Activated CD4-positive, alpha-beta T cell treated with anti-CD3 and anti-CD28 coated beads, Interleukin-2, amount 10 ng/mL, durations not matched to agents 24 days and 14 days (primary cell): ENCODE measurements at regions not wholly inside any gene's neighbourhood (a gene's known extent, or its start where the extent isn't known, plus 50 kb on each side); places are given as distances from the start of the nearest gene placed in this dataset.

ENCODE experiments used
- DNase-seq: peaks from one replicate; pipeline ENCODE4 v3.0.0; 2022
- H3K27ac Mint-ChIP-seq: one replicate; pipeline ENCODE4 v1.8.0; 2022; ENCODE audit warnings: mild to moderate bottlenecking, mixed read lengths
- H3K27me3 Mint-ChIP-seq: one replicate; pipeline ENCODE4 v1.8.0; 2022; ENCODE audit warnings: mixed read lengths
- H3K36me3 Mint-ChIP-seq: one replicate; pipeline ENCODE4 v1.8.0; 2022; ENCODE audit warnings: low read depth, mild to moderate bottlenecking, mixed read lengths
- H3K4me1 Mint-ChIP-seq: one replicate; pipeline ENCODE4 v1.8.0; 2021; ENCODE audit warnings: mixed read lengths
- H3K4me3 Mint-ChIP-seq: one replicate; pipeline ENCODE4 v1.8.0; 2022; ENCODE audit warnings: mild to moderate bottlenecking, moderate library complexity, mixed read lengths
- H3K9me3 Mint-ChIP-seq: one replicate; pipeline ENCODE4 v1.8.0; 2021; ENCODE audit warnings: mixed read lengths
- intact Hi-C: fragments of 100-400 bp; cut with micrococcal nuclease; formaldehyde crosslinking; loops from one replicate; pipeline ENCODE4 v1.15.1; 2023

- Mint-ChIP-seq H3K4me1 (peaks cover 1% of the 10 kb centered on the region), H3K36me3 (no peaks in the 10 kb centered on the region), H3K9me3 (no peaks in the 10 kb centered on the region), H3K27me3 (no peaks in the 10 kb centered on the region), H3K27ac (no peak overlapping the region), H3K4me3 (no peak overlapping the region)
- no peak for DNase-seq
- intact Hi-C loops = no loop called here
Measured at GRCh38 chr7:41257660-41258059, 445.2 kb downstream of the INHBA start.

- H3K27ac Mint-ChIP-seq = no peak overlapping the region
- peaks cover 1% of the 10 kb centered on the region for H3K4me1 Mint-ChIP-seq
- H3K4me3 Mint-ChIP-seq = no peak overlapping the region
- H3K27me3 Mint-ChIP-seq = no peaks in the 10 kb centered on the region
- no peaks in the 10 kb centered on the region for H3K9me3 Mint-ChIP-seq
- no peaks in the 10 kb centered on the region for H3K36me3 Mint-ChIP-seq
- DNase-seq = no peak
- intact Hi-C loops = no loop called here
Measured at GRCh38 chr7:41256186-41256945, 446.5 kb downstream of the INHBA start.

GRCh38 chr7:41255716-41256115 lies 447.2 kb downstream of the INHBA start:
- intact Hi-C loops = no loop called here
- Mint-ChIP-seq H3K27me3 (no peaks in the 10 kb centered on the region), H3K36me3 (no peaks in the 10 kb centered on the region), H3K27ac (no peak overlapping the region), H3K9me3 (no peaks in the 10 kb centered on the region), H3K4me1 (peaks cover 1% of the 10 kb centered on the region), H3K4me3 (no peak overlapping the region)
- DNase-seq = no peak

- intact Hi-C loops = no loop called here
- Mint-ChIP-seq H3K36me3 (no peaks in the 10 kb centered on the region), H3K27me3 (no peaks in the 10 kb centered on the region), H3K27ac (no peak overlapping the region), H3K4me1 (peaks cover 1% of the 10 kb centered on the region), H3K9me3 (no peaks in the 10 kb centered on the region), H3K4me3 (no peak overlapping the region)
- no peak for DNase-seq
Measured at GRCh38 chr7:41255113-41255512, 447.8 kb downstream of the INHBA start.

- Mint-ChIP-seq H3K36me3 (no peaks in the 10 kb centered on the region), H3K27ac (no peak overlapping the region), H3K27me3 (no peaks in the 10 kb centered on the region), H3K9me3 (no peaks in the 10 kb centered on the region), H3K4me1 (peaks cover 1% of the 10 kb centered on the region), H3K4me3 (no peak overlapping the region)
- intact Hi-C loops = no loop called here
- no peak for DNase-seq
Measured at GRCh38 chr7:41252957-41253356, 449.9 kb downstream of the INHBA start.

- Mint-ChIP-seq H3K9me3 (no peaks in the 10 kb centered on the region), H3K36me3 (no peaks in the 10 kb centered on the region), H3K4me1 (no peaks in the 10 kb centered on the region), H3K27ac (no peak overlapping the region), H3K27me3 (no peaks in the 10 kb centered on the region), H3K4me3 (no peak overlapping the region)
- intact Hi-C loops = no loop called here
- no peak for DNase-seq
Measured at GRCh38 chr7:41252551-41252950, 450.3 kb downstream of the INHBA start.

- DNase-seq = no peak
- intact Hi-C loops = no loop called here
- Mint-ChIP-seq H3K4me1 (no peaks in the 10 kb centered on the region), H3K9me3 (no peaks in the 10 kb centered on the region), H3K27ac (no peak overlapping the region), H3K27me3 (no peaks in the 10 kb centered on the region), H3K36me3 (no peaks in the 10 kb centered on the region), H3K4me3 (no peak overlapping the region)
Measured at GRCh38 chr7:41247143-41247865, 455.6 kb downstream of the INHBA start.

GRCh38 chr7:41245916-41246315 lies 457.0 kb downstream of the INHBA start:
- peaks cover 4% of the 10 kb centered on the region for H3K9me3 Mint-ChIP-seq
- H3K27me3 Mint-ChIP-seq = no peaks in the 10 kb centered on the region
- H3K4me3 Mint-ChIP-seq = no peak overlapping the region
- no peak for DNase-seq
- H3K27ac Mint-ChIP-seq = no peak overlapping the region
- intact Hi-C loops = no loop called here
- H3K4me1 Mint-ChIP-seq = no peaks in the 10 kb centered on the region
- H3K36me3 Mint-ChIP-seq = no peaks in the 10 kb centered on the region

- no peaks in the 10 kb centered on the region for H3K27me3 Mint-ChIP-seq
- H3K36me3 Mint-ChIP-seq = no peaks in the 10 kb centered on the region
- H3K4me3 Mint-ChIP-seq = no peak overlapping the region
Measured at GRCh38 chr7:41244246-41244645, 458.6 kb downstream of the INHBA start.

GRCh38 chr7:41241641-41242040 lies 461.2 kb downstream of the INHBA start:
- Mint-ChIP-seq H3K4me1 (no peaks in the 10 kb centered on the region), H3K36me3 (no peaks in the 10 kb centered on the region), H3K9me3 (peaks cover 4% of the 10 kb centered on the region), H3K27me3 (no peaks in the 10 kb centered on the region), H3K27ac (no peak overlapping the region), H3K4me3 (no peak overlapping the region)
- no peak for DNase-seq
- intact Hi-C loops = no loop called here

More at GRCh38 chr7:41244246-41244645, 458.6 kb downstream of the INHBA start:
- intact Hi-C loops = no loop called here
- no peaks in the 10 kb centered on the region for H3K4me1 Mint-ChIP-seq
- no peak for DNase-seq
- H3K27ac Mint-ChIP-seq = no peak overlapping the region
- peaks cover 4% of the 10 kb centered on the region for H3K9me3 Mint-ChIP-seq

GRCh38 chr7:41239596-41239995 lies 463.3 kb downstream of the INHBA start:
- no peak overlapping the region for H3K4me3 Mint-ChIP-seq
- intact Hi-C loops = no loop called here
- no peaks in the 10 kb centered on the region for H3K27me3 Mint-ChIP-seq
- no peak overlapping the region for H3K27ac Mint-ChIP-seq
- no peaks in the 10 kb centered on the region for H3K36me3 Mint-ChIP-seq
- H3K4me1 Mint-ChIP-seq = no peaks in the 10 kb centered on the region
- DNase-seq = no peak
- peaks cover 4% of the 10 kb centered on the region for H3K9me3 Mint-ChIP-seq

GRCh38 chr7:41238851-41239331 lies 464.0 kb downstream of the INHBA start:
- Mint-ChIP-seq H3K4me3 (no peak overlapping the region), H3K36me3 (no peaks in the 10 kb centered on the region), H3K27ac (no peak overlapping the region), H3K27me3 (no peaks in the 10 kb centered on the region), H3K9me3 (peaks cover 4% of the 10 kb centered on the region), H3K4me1 (no peaks in the 10 kb centered on the region)
- intact Hi-C loops = no loop called here
- no peak for DNase-seq

GRCh38 chr7:41237956-41238355 lies 464.9 kb downstream of the INHBA start:
- Mint-ChIP-seq H3K4me1 (no peaks in the 10 kb centered on the region), H3K4me3 (no peak overlapping the region), H3K36me3 (no peaks in the 10 kb centered on the region), H3K27me3 (no peaks in the 10 kb centered on the region), H3K27ac (no peak overlapping the region), H3K9me3 (peaks cover 4% of the 10 kb centered on the region)
- intact Hi-C loops = no loop called here
- no peak for DNase-seq

- H3K4me3 Mint-ChIP-seq = no peak overlapping the region
- H3K9me3 Mint-ChIP-seq = peaks cover 8% of the 10 kb centered on the region
- DNase-seq = no peak
- intact Hi-C loops = no loop called here
- H3K27me3 Mint-ChIP-seq = no peaks in the 10 kb centered on the region
- H3K27ac Mint-ChIP-seq = no peak overlapping the region
- no peaks in the 10 kb centered on the region for H3K36me3 Mint-ChIP-seq
- H3K4me1 Mint-ChIP-seq = no peaks in the 10 kb centered on the region
Measured at GRCh38 chr7:41232086-41232485, 470.8 kb downstream of the INHBA start.
